K562 (cell line): ENCODE measurements at regions not wholly inside any gene's neighbourhood (a gene's known extent, or its start where the extent isn't known, plus 50 kb on each side); places are given as distances from the start of the nearest gene placed in this dataset.

Experiments used
- ARID1B ChIP-seq: fragments of 450-650 bp; IDR thresholded peaks from 2 replicates; pipeline ENCODE4 v1.6.1; 2016; ENCODE audit warnings: antibody characterized with exemption, mild to moderate bottlenecking, inconsistent platforms
- ARID2 ChIP-seq: fragments of 450-650 bp; IDR thresholded peaks from 2 replicates; pipeline ENCODE4 v1.6.1; 2017; ENCODE audit warnings: antibody characterized with exemption, mild to moderate bottlenecking
- C11orf30 ChIP-seq: fragments of 450-650 bp; IDR thresholded peaks from 2 replicates; pipeline ENCODE4 v1.6.1; 2016; ENCODE audit warnings: low read depth, mild to moderate bottlenecking
- CBFB ChIP-seq: sonication (generic); formaldehyde crosslinking; IDR thresholded peaks from 2 replicates; pipeline ENCODE4 v1.4.0; 2020; ENCODE audit warnings: mild to moderate bottlenecking, missing genetic modification reagents
- CSDE1 ChIP-seq, 2 experiments: fragments of 450-650 bp; IDR thresholded peaks; 2 replicates each; pipeline ENCODE4 v1.6.1; 2016; ENCODE audit warnings: mild to moderate bottlenecking in 1 of 2
- MTA1 ChIP-seq: fragments of 450-650 bp; IDR thresholded peaks from 2 replicates; pipeline ENCODE4 v1.6.1; 2017; ENCODE audit warnings: borderline replicate concordance
- NR0B1 ChIP-seq: fragments of 450-650 bp; IDR thresholded peaks from one replicate; pipeline ENCODE4 v1.6.1; 2018; ENCODE audit warnings: mild to moderate bottlenecking, moderate library complexity; ENCODE audit not compliant: partially characterized antibody
- NR2C2 ChIP-seq, 2 experiments: fragments of 200-800 bp in 1 of 2; sonication (Bioruptor generic) in 1 of 2; sonication (generic) in 1 of 2; formaldehyde crosslinking in 1 of 2; IDR thresholded peaks; 2 replicates each; pipeline versions ENCODE4 v1.6.1 to v1.8.0; 2016 to 2022; ENCODE audit warnings: mild to moderate bottlenecking in 1 of 2, missing compliant biosample characterization in 1 of 2, missing genetic modification characterization in 1 of 2, missing genetic modification reagents in 1 of 2
- SP2 ChIP-seq: IDR thresholded peaks from 2 replicates; pipeline ENCODE4 v1.6.1; 2011; ENCODE audit warnings: mild to moderate bottlenecking, low read depth, low read length, moderate library complexity; ENCODE audit not compliant: poor library complexity, severe bottlenecking; ENCODE audit errors: extremely low read depth
- STAT5A ChIP-seq: IDR thresholded peaks from 2 replicates; pipeline ENCODE4 v1.6.1; 2012; ENCODE audit warnings: low read length, inconsistent platforms, borderline replicate concordance
- TCFL5 ChIP-seq: fragments of 250-450 bp; sonication (Bioruptor Pico); conservative IDR thresholded peaks from 2 replicates; pipeline ENCODE4 v1.6.1; 2021; ENCODE audit warnings: mild to moderate bottlenecking, moderate library complexity, matching md5 sums
- ZBTB43 ChIP-seq: sonication (generic); formaldehyde crosslinking; IDR thresholded peaks from 2 replicates; pipeline ENCODE4 v1.8.0; 2023; ENCODE audit warnings: mild to moderate bottlenecking, missing genetic modification reagents
- ZKSCAN1 ChIP-seq: fragments of 150-350 bp; IDR thresholded peaks from 2 replicates; pipeline ENCODE4 v1.6.1; 2016; ENCODE audit warnings: low read depth, low read length
- ZNF592 ChIP-seq: fragments of 450-650 bp; IDR thresholded peaks from 2 replicates; pipeline ENCODE4 v1.6.1; 2017; ENCODE audit warnings: antibody characterized with exemption, mild to moderate bottlenecking
- TF ChIP-seq, protein P1 (sequence below), 2 experiments: fragments of 450-650 bp; IDR thresholded peaks; 2 replicates each; pipeline ENCODE4 v1.6.1; 2018; ENCODE audit warnings: mild to moderate bottlenecking in 2 of 2, low read depth in 1 of 2; ENCODE audit not compliant: partially characterized antibody in 2 of 2

GRCh38 chr4:80125252-80126177 lies 52.5 kb upstream of the ANTXR2 start (continued):
- TF ChIP-seq, protein P1, sequence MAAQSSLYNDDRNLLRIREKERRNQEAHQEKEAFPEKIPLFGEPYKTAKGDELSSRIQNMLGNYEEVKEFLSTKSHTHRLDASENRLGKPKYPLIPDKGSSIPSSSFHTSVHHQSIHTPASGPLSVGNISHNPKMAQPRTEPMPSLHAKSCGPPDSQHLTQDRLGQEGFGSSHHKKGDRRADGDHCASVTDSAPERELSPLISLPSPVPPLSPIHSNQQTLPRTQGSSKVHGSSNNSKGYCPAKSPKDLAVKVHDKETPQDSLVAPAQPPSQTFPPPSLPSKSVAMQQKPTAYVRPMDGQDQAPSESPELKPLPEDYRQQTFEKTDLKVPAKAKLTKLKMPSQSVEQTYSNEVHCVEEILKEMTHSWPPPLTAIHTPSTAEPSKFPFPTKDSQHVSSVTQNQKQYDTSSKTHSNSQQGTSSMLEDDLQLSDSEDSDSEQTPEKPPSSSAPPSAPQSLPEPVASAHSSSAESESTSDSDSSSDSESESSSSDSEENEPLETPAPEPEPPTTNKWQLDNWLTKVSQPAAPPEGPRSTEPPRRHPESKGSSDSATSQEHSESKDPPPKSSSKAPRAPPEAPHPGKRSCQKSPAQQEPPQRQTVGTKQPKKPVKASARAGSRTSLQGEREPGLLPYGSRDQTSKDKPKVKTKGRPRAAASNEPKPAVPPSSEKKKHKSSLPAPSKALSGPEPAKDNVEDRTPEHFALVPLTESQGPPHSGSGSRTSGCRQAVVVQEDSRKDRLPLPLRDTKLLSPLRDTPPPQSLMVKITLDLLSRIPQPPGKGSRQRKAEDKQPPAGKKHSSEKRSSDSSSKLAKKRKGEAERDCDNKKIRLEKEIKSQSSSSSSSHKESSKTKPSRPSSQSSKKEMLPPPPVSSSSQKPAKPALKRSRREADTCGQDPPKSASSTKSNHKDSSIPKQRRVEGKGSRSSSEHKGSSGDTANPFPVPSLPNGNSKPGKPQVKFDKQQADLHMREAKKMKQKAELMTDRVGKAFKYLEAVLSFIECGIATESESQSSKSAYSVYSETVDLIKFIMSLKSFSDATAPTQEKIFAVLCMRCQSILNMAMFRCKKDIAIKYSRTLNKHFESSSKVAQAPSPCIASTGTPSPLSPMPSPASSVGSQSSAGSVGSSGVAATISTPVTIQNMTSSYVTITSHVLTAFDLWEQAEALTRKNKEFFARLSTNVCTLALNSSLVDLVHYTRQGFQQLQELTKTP (IDR thresholded peaks at IDR 0.05; ENCODE audit: low read depth in 1 of 2, partially characterized antibody in 2 of 2) = peak in 1 of 2 experiments; percentile 49
- TF ChIP-seq ZKSCAN1 = no peak
- TF ChIP-seq CSDE1 (IDR thresholded peaks at IDR 0.05) = no peak
- no peak for TF ChIP-seq SP2
- TF ChIP-seq MTA1 = 0 out of 2 replicates have a peak, but pooled peaks have one; percentile 27
- TF ChIP-seq ZNF592 = peak; percentile 88; the same call in 1 of the 2 replicates
- no peak for TF ChIP-seq ZBTB43
- peak; percentile 69 for TF ChIP-seq STAT5A
- no peak for TF ChIP-seq NR2C2 (CRISPR knock-in tag; IDR thresholded peaks at IDR 0.05)
- peak; percentile 21; the same call in 1 of the 2 replicates for TF ChIP-seq NR2C2 (tag; IDR thresholded peaks at IDR 0.05)
- TF ChIP-seq ARID1B = peak; percentile 85
- TF ChIP-seq ARID2 = 0 out of 2 replicates have a peak, but pooled peaks have one; percentile 50
- TF ChIP-seq C11orf30 = peak; percentile 89
- TF ChIP-seq TCFL5 (CRISPR knock-in tag) = no peak
- no peak for TF ChIP-seq NR0B1
- no peak for TF ChIP-seq CBFB (CRISPR knock-in tag)
